Ishikawa (cell line): ENCODE measurements at regions not wholly inside any gene's neighbourhood (a gene's known extent, or its start where the extent isn't known, plus 50 kb on each side); places are given as distances from the start of the nearest gene placed in this dataset.

Source experiments
- CEBPB ChIP-seq: IDR thresholded peaks from 2 replicates; pipeline ENCODE4 v1.6.1; 2012
- CREB1 ChIP-seq: IDR thresholded peaks from 2 replicates; pipeline ENCODE4 v1.6.1; 2012; ENCODE audit warnings: low read depth
- EGR1 ChIP-seq: IDR thresholded peaks from 2 replicates; pipeline ENCODE4 v1.6.1; 2012
- EP300 ChIP-seq: IDR thresholded peaks from 2 replicates; pipeline ENCODE4 v1.6.1; 2012; ENCODE audit warnings: borderline replicate concordance
- FOXM1 ChIP-seq: IDR thresholded peaks from 2 replicates; pipeline ENCODE4 v1.6.1; 2012; ENCODE audit warnings: low read depth, borderline replicate concordance
- NFIC ChIP-seq: IDR thresholded peaks from 2 replicates; pipeline ENCODE4 v1.6.1; 2012
- RAD21 ChIP-seq: IDR thresholded peaks from 2 replicates; pipeline ENCODE4 v1.6.1; 2012; ENCODE audit warnings: low read depth
- TAF1 ChIP-seq: IDR thresholded peaks from 2 replicates; pipeline ENCODE4 v1.6.1; 2012; ENCODE audit warnings: low read depth, mild to moderate bottlenecking
- TCF12 ChIP-seq: IDR thresholded peaks from 2 replicates; pipeline ENCODE4 v1.6.1; 2012; ENCODE audit warnings: low read depth
- TEAD4 ChIP-seq: IDR thresholded peaks from 2 replicates; pipeline ENCODE4 v1.6.1; 2012
- YY1 ChIP-seq: IDR thresholded peaks from 2 replicates; pipeline ENCODE4 v1.6.1; 2012; ENCODE audit warnings: low read depth
- ZBTB7A ChIP-seq: IDR thresholded peaks from 2 replicates; pipeline ENCODE4 v1.6.1; 2012; ENCODE audit warnings: low read depth
- TF ChIP-seq, protein P1 (sequence below): IDR thresholded peaks from 2 replicates; pipeline ENCODE4 v1.6.1; 2012; ENCODE audit warnings: low read depth, mild to moderate bottlenecking
- TF ChIP-seq, protein P2 (sequence below): IDR thresholded peaks from 2 replicates; pipeline ENCODE4 v1.6.1; 2012
- TF ChIP-seq, protein P3 (sequence below): IDR thresholded peaks from 2 replicates; pipeline ENCODE4 v1.6.1; 2012

DNA sequence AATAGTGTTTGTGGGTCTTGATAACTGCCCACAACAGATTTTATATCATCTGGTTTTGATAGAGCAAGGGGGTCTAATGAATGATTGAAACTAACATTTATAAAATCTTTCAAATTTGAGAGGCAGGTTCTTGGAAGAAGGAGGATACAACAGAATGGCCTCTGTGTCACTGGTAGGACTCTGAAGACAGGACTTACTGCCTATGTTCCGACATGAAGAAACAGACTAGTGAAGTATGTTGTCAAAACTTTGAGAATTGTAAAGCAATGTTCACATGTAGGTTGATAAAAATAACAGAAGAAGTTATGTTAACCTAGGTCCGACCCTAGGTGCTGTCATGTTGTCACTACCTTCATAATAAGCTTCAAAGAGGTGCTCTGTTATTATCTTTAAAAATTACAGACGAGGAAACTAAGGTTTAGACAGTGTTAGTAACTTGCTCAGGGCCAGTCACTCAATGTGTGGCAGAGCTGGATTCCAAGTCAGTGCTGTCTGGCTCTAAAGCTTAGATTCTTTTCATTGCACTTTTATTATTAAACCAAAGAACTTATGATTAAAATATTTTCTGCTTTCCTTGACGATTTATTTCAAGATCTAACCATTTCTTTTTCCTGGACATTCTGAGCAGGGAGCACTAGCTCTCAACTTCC lies 146.2 kb downstream of the RPIA start:
- TF ChIP-seq, protein P1, sequence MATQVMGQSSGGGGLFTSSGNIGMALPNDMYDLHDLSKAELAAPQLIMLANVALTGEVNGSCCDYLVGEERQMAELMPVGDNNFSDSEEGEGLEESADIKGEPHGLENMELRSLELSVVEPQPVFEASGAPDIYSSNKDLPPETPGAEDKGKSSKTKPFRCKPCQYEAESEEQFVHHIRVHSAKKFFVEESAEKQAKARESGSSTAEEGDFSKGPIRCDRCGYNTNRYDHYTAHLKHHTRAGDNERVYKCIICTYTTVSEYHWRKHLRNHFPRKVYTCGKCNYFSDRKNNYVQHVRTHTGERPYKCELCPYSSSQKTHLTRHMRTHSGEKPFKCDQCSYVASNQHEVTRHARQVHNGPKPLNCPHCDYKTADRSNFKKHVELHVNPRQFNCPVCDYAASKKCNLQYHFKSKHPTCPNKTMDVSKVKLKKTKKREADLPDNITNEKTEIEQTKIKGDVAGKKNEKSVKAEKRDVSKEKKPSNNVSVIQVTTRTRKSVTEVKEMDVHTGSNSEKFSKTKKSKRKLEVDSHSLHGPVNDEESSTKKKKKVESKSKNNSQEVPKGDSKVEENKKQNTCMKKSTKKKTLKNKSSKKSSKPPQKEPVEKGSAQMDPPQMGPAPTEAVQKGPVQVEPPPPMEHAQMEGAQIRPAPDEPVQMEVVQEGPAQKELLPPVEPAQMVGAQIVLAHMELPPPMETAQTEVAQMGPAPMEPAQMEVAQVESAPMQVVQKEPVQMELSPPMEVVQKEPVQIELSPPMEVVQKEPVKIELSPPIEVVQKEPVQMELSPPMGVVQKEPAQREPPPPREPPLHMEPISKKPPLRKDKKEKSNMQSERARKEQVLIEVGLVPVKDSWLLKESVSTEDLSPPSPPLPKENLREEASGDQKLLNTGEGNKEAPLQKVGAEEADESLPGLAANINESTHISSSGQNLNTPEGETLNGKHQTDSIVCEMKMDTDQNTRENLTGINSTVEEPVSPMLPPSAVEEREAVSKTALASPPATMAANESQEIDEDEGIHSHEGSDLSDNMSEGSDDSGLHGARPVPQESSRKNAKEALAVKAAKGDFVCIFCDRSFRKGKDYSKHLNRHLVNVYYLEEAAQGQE: no peak

DNA sequence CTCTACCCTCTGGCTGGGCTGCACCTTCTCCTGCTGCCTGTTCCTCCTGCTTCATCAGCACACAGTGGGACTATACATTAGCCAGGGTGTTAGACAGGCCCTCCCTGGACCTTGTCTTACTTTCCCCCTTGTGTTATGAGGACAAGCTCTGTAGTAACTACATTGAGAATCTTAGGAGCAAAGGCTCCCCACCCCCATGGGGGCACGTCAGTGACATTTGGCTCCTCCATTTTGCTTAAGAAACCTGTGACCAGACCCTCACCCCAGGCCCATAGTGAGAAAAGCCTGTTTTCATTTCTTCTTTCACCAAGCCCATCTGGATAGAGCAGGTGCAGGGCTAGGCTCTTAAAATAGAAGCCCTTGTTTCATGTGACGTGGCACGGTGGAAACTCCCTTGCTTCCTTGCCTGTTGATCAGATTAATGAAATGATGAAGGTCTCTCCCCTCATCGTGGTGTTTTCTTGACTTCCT lies 146.7 kb downstream of the RPIA start:
- no peak for TF ChIP-seq FOXM1
- no peak for TF ChIP-seq CREB1
- no peak for TF ChIP-seq TAF1
- TF ChIP-seq, protein P2, sequence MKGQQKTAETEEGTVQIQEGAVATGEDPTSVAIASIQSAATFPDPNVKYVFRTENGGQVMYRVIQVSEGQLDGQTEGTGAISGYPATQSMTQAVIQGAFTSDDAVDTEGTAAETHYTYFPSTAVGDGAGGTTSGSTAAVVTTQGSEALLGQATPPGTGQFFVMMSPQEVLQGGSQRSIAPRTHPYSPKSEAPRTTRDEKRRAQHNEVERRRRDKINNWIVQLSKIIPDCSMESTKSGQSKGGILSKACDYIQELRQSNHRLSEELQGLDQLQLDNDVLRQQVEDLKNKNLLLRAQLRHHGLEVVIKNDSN: no peak
- no peak for TF ChIP-seq NFIC
- no peak for TF ChIP-seq EGR1
- no peak for TF ChIP-seq TCF12
- TF ChIP-seq ZBTB7A: no peak
- no peak for TF ChIP-seq RAD21
- TF ChIP-seq, protein P3, sequence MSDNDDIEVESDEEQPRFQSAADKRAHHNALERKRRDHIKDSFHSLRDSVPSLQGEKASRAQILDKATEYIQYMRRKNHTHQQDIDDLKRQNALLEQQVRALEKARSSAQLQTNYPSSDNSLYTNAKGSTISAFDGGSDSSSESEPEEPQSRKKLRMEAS: no peak

DNA sequence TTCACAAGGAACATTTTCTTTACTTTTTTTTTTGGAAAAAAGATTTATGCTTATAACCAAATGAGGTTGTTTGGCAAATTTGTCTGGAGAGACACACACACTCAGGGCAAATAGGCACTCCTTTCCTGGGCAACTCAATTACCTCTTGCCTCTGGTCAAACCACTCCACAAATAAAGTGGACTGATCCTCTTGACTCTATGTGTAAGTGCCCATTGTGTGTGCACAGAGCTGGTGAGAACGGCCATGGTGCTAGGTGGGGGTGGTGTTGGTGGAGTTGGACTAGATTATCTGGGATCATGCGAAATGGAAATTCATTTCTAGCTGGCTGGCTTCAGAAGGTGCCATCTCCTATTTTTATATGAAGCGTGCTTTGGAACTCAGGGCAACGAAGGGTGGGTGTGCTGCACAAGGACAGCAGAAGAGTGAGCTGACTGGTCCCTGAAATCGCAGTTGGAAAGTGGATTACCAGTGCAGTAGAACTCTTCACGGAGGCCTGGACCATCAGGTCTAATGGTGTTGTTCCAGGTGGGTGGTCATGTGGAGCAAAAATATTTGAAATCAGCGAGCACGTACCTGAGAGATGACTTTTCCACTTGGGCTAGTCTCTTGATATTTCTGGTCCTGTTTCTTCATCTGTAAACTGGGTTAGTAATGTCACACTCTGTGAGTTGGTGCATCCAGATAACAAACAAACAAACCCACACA lies 149.9 kb downstream of the RPIA start:
- TF ChIP-seq EGR1: no peak
- TF ChIP-seq TEAD4: no peak
- TF ChIP-seq CEBPB: no peak
- TF ChIP-seq NFIC: no peak
- TF ChIP-seq CREB1: no peak
- no peak for TF ChIP-seq ZBTB7A
- TF ChIP-seq TAF1: no peak

DNA sequence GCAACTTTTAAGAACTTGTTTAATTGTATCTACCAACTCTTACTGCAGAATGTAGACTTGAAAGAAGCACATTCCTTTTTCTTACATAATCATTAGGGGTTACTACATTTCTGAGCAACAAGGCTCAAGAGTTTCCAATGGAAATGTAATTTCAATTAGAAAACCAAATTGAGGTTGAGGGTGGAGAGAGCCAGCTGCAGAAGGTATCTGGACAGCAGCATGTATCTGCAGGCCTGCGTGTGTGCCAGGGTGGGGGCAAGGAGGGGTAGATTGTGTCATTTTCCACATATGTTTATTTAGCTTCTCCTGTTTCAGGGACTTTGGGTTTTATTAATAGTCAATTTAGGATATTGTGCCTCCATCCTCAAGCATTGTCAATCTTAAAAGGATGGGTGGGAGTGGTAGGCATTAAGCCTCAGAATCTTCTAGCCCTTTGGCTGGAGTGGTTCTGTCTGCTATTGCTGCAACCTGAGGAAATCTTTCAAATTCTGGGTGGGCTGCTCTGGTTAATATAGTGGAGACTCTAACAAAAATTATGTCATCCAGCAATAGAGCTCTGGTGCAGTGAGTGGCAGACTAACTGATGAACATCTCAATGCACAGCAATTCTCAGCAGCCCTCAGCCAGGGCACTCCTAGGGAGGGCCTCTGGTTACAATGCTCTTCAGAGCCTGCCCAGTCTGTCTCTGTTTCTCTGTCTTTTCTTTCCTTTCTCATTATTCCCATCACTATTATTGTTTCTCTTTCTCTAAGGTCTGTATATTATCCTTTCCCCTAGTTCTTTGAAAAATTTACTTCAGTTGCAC lies 151.4 kb downstream of the RPIA start:
- TF ChIP-seq FOXM1 (no peak), EGR1 (no peak), TEAD4 (no peak)
- TF ChIP-seq, protein P1: no peak

DNA sequence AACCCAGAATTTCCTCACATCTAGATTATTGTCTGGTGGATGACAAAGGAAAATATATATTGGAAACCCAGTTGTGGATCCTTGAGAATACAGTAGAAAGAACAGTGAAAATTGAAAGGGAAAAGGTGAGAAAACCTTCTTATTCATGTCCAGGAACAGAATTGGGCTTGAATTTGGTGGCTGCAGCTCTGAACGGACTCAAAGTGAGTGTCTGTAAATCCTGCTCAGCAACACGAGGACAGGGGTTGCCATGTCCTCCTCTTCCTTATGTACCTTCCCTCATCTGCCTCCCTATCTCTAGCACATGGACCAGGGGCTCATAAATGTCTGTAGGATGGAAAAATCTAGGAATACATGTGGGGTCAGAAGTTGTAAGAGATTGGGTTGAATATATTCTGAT lies 152.2 kb downstream of the RPIA start:
- no peak for TF ChIP-seq EP300
- no peak for TF ChIP-seq CEBPB
- TF ChIP-seq TEAD4: no peak
- TF ChIP-seq RAD21: no peak
- TF ChIP-seq CREB1: no peak
- TF ChIP-seq ZBTB7A: no peak
- no peak for TF ChIP-seq FOXM1
- TF ChIP-seq, protein P1: no peak
- TF ChIP-seq TCF12: no peak
- TF ChIP-seq, protein P3: no peak
- TF ChIP-seq, protein P2: no peak
- no peak for TF ChIP-seq TAF1
- TF ChIP-seq NFIC: no peak
- no peak for TF ChIP-seq YY1
- no peak for TF ChIP-seq EGR1
